Immature natural killer cell (primary cell): ENCODE measurements at regions not wholly inside any gene's neighbourhood (a gene's known extent, or its start where the extent isn't known, plus 50 kb on each side); places are given as distances from the start of the nearest gene placed in this dataset.
A peak's percentile ranks its signal among the peaks of the same experiment; 100 is the strongest.

Experiments
- DNase-seq, 3 donors: peaks; one replicate each; pipeline ENCODE4 v3.0.0; 2022; ENCODE audit warnings: mixed read lengths in 1 of 3
- H3K27ac Mint-ChIP-seq, 6 donors: one replicate each; pipeline ENCODE4 v1.8.0; 2020; ENCODE audit warnings: mixed read lengths in 6 of 6, mild to moderate bottlenecking in 5 of 6, inconsistent platforms in 4 of 6, moderate library complexity in 3 of 6
- H3K27me3 Mint-ChIP-seq, 3 donors: one replicate each; pipeline ENCODE4 v1.8.0; 2020 to 2021; ENCODE audit warnings: low read depth in 3 of 3, mild to moderate bottlenecking in 3 of 3, mixed read lengths in 3 of 3, moderate library complexity in 3 of 3, inconsistent platforms in 1 of 3
- H3K36me3 Mint-ChIP-seq, 3 donors: one replicate each; pipeline ENCODE4 v1.8.0; 2020; ENCODE audit warnings: mixed read lengths in 3 of 3, inconsistent platforms in 2 of 3, mild to moderate bottlenecking in 2 of 3
- H3K4me1 Mint-ChIP-seq, 2 donors: one replicate each; pipeline ENCODE4 v1.8.0; 2020; ENCODE audit warnings: inconsistent platforms in 2 of 2, mild to moderate bottlenecking in 2 of 2, mixed read lengths in 2 of 2, moderate library complexity in 1 of 2
- H3K4me3 Mint-ChIP-seq, 5 donors: one replicate each; pipeline ENCODE4 v1.8.0; 2020; ENCODE audit warnings: mild to moderate bottlenecking in 5 of 5, mixed read lengths in 5 of 5, inconsistent platforms in 3 of 5, moderate library complexity in 3 of 5
- H3K9me3 Mint-ChIP-seq, 6 donors: one replicate each; pipeline ENCODE4 v1.8.0; 2020; ENCODE audit warnings: mild to moderate bottlenecking in 6 of 6, mixed read lengths in 6 of 6, inconsistent platforms in 4 of 6, moderate library complexity in 3 of 6

DNA sequence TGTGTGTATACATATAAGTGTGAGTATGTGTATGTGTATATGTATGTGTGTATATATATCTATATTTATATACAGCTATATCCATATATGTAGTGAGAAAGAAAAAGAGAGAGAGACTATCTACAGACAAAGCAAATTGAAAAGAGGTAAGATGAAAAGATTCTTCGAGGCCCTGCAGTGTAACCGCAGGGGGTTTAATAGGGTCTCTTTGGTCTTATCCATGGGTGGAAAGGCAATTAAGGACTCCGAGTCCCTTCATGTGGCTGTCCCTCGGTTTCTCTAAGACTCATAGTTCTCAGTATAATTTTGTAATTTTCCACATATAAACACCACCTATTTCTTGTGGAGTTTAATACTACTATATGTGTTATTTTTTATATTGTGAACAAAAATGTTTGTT, 50.6 kb upstream of the JAZF1 start:
- DNase-seq: no peak
- Mint-ChIP-seq H3K9me3 (no peaks in the 10 kb centered on the region), H3K27me3 (peaks cover 0 to 4% (median 3%) of the 10 kb centered on the region in 3 donors), H3K4me1 (peaks cover 9 to 18% of the 10 kb centered on the region in 2 donors), H3K27ac (no peak overlapping the region), H3K36me3 (no peaks in the 10 kb centered on the region), H3K4me3 (no peak overlapping the region)

DNA sequence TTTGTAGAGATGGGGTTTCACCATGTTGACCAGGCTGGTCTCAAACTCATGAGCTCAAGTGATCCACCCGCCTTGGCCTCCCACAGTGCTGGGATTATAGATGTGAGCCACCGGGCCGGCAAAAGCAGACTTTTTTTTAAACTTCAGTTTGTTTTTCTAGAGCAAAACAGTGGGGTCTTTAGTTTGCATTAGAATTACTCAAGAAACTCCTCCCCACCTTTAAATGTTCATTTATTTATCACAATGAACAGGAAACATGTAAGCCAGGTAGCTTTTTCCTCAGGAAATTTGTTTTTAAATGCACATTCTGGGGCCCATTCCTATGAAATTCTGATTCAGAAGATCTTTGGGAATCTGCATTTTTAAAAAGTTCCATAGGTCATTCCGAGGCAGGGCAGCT, 56.0 kb upstream of the JAZF1 start:
- Mint-ChIP-seq H3K4me1 (peaks cover 17 to 31% of the 10 kb centered on the region in 2 donors), H3K4me3 (no peak overlapping the region), H3K9me3 (no peaks in the 10 kb centered on the region), H3K27me3 (peaks cover 0 to 4% (median 3%) of the 10 kb centered on the region in 3 donors), H3K36me3 (peaks cover 0 to 4% (median 4%) of the 10 kb centered on the region in 3 donors), H3K27ac (no peak overlapping the region)
- no peak for DNase-seq

DNA sequence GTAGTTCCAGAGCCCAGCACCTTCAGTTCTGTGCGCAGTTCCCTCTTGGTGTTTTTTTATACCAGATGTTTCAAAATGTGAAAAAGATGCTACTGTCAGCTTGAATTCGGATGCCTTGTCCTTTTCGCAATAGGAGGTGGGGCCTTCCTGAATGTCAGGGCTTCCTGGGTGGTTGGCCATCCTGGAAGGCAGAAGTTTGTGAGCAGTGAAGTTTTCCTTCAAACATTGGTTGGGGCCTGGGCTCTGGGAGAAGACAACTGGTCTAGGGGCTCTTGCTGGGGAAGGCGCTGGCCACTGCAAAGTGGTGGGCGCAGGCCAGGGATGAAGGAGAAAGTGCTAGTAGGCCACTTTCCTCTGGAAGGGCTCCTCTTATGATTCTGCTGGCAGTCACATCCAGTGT, 56.8 kb upstream of the JAZF1 start:
- peaks cover 0 to 4% (median 3%) of the 10 kb centered on the region in 3 donors for H3K27me3 Mint-ChIP-seq
- peaks cover 0 to 4% (median 4%) of the 10 kb centered on the region in 3 donors for H3K36me3 Mint-ChIP-seq
- H3K4me1 Mint-ChIP-seq: peaks cover 17 to 31% of the 10 kb centered on the region in 2 donors
- no peak overlapping the region for H3K4me3 Mint-ChIP-seq
- no peaks in the 10 kb centered on the region for H3K9me3 Mint-ChIP-seq
- DNase-seq: no peak
- H3K27ac Mint-ChIP-seq: no peak overlapping the region

DNA sequence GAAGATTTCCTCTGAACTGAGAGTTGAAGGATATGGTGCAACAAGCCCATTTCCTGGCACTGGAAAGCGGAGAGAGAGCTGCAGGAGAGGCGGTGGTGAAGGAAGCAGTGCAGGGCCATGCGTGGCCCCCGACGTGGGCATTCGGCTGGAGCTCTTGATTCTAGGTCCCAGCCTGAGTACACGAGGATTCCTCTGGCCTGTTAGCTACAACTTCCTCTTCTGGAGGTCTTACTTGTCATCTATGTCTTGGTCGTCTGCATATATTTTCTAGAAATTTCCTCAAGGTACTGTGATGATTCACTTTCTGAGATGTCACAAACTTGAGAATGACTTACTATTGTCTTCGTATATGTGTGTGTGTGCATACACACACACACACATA, 59.2 kb upstream of the JAZF1 start:
- Mint-ChIP-seq H3K9me3 (no peaks in the 10 kb centered on the region), H3K27me3 (peaks cover 0 to 6% (median 3%) of the 10 kb centered on the region in 3 donors), H3K27ac (peak overlapping the region in 4 of 6 donors; percentile 31 to 45 (median 40)), H3K36me3 (peaks cover 0 to 4% (median 4%) of the 10 kb centered on the region in 3 donors), H3K4me3 (peak overlapping the region in 2 of 5 donors; percentile 6 to 15), H3K4me1 (peaks cover 8 to 13% of the 10 kb centered on the region in 2 donors)
- DNase-seq: no peak

DNA sequence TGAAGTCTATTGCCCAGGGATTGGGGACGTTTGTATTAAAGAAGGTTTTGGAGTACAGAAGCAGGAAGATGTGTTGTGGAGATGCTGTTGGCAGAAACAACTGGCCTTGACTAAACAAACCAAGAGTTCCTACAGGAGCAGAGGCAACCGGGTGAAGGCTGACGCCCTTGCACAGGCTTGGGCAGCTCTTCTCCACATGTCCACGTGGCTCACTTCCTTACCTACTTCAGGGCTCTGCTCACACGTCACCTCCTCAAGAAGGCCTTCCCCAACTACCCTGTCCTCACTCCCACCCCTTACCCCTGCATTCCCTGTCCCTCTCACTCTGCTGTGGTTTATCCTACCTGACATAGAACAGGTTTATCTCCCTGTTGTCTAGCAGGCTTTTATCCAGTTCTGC, 59.9 kb upstream of the JAZF1 start:
- no peak overlapping the region for H3K4me3 Mint-ChIP-seq
- no peak overlapping the region for H3K27ac Mint-ChIP-seq
- H3K27me3 Mint-ChIP-seq: peaks cover 0 to 5% (median 1%) of the 10 kb centered on the region in 3 donors
- peaks cover 8 to 13% of the 10 kb centered on the region in 2 donors for H3K4me1 Mint-ChIP-seq
- H3K9me3 Mint-ChIP-seq: no peaks in the 10 kb centered on the region
- no peak for DNase-seq
- H3K36me3 Mint-ChIP-seq: peaks cover 0 to 4% (median 4%) of the 10 kb centered on the region in 3 donors

DNA sequence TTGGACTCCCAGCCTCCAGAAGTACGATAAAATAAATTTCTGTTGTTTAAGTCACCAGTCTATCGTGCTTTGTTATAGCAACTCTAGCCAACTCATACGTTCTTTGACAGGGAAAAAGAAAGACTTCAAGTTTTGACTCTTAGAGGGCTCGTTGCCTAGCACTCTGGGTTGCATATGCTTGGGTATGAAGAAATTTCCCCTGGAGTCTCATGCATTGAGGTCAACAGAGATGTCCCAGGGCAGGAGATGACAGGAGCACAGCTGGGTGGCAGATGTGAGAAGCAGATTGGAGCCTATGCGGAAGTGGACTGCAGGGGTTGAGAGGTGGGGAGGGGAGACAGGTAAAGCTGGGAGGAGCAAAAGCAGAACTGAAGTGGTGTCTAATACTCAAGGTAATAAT, 63.3 kb upstream of the JAZF1 start:
- Mint-ChIP-seq H3K4me1 (peaks cover 8 to 13% of the 10 kb centered on the region in 2 donors), H3K9me3 (peaks cover 0 to 3% (median 0%) of the 10 kb centered on the region in 6 donors), H3K36me3 (peaks cover 0 to 3% (median 0%) of the 10 kb centered on the region in 3 donors), H3K27me3 (peaks cover 0 to 3% (median 0%) of the 10 kb centered on the region in 3 donors), H3K4me3 (no peak overlapping the region), H3K27ac (no peak overlapping the region)
- DNase-seq: no peak

DNA sequence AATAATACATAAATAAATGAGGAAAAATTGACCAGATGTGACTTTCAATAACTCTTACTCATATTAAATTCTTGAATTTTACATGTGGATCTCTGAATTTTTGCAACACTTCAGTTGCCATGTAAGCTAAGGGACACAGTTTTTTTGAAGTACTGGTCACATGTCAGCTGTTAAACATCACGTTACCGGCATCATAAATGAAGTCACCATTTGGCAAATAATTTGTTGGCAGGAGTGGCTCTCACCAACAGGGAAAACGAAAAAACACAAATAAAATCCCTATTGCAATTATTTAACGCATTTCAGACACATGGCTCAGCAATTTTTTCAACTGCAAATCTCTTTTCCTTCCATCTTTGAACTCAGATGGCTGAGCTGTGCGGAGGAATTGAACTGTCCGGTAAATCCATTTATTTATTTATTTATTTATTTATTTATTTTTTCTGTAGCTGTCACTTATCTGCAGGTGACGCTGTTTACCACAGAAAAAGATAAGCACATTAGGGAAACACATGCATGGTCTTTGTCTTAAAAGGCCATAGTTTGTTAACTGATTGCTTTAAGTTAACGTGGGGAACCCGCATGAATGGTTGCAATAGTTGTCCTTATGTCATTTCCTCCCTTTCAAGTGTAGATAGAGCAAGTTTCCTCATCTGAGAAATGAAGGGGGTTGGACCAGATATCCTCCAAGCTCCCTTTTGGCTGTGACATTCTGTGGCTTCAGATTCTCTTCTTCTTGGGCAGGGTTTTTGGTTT, 64.7 kb upstream of the JAZF1 start:
- peaks cover 0 to 4% (median 0%) of the 10 kb centered on the region in 6 donors for H3K9me3 Mint-ChIP-seq
- peaks cover 0 to 6% (median 0%) of the 10 kb centered on the region in 3 donors for H3K36me3 Mint-ChIP-seq
- no peaks in the 10 kb centered on the region for H3K4me1 Mint-ChIP-seq
- no peak overlapping the region for H3K4me3 Mint-ChIP-seq
- no peak for DNase-seq
- peaks cover 0 to 3% (median 0%) of the 10 kb centered on the region in 3 donors for H3K27me3 Mint-ChIP-seq
- no peak overlapping the region for H3K27ac Mint-ChIP-seq

DNA sequence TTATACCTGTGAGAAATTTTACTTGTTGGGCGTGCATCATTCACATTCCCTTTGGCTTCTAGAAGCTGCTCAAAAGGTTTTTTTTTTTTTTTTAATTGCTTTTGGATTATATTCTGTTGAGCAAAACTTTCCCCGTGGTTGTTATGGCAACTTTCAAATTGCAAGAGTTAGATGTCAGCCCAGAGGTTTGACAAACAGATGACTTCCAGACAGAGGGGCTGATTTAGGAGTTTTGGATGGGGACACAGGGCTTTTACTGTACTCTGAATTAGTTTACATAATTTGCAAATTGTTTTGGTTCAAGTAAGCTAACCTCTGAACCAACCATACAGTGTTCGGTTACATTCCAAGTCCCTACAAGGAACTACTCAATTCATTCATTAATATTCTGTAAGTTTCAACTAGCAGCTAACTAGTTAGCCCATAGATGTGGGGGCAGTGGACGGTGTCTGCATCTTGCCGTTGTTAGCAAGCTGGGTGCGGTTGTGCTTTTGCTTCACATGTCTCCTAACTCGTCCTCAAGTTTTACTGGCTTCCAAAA, 66.4 kb upstream of the JAZF1 start:
- Mint-ChIP-seq H3K27me3 (peaks cover 0 to 3% (median 2%) of the 10 kb centered on the region in 3 donors), H3K36me3 (peaks cover 0 to 6% (median 0%) of the 10 kb centered on the region in 3 donors), H3K9me3 (peaks cover 0 to 4% (median 0%) of the 10 kb centered on the region in 6 donors), H3K4me1 (no peaks in the 10 kb centered on the region), H3K4me3 (no peak overlapping the region), H3K27ac (no peak overlapping the region)
- no peak for DNase-seq

DNA sequence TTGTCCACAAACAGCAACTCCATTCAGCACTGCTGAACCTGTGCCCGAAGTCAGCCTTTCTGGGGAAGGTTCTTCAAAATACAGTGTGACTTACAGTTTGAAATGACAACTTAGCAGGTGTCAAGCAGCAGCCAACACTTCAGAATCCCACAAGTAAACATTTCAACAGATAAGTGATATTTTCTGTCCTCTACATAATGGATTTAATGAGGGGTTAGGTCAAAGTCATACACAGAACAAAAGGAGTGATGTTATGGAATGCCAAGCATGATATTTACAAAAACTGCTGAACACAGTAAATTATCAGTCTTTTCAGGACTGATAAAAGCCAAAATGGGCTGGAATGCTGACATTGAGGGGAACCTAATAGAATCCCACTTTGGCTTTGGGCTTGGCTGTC, 77.6 kb upstream of the JAZF1 start:
- Mint-ChIP-seq H3K36me3 (no peaks in the 10 kb centered on the region), H3K4me3 (peak overlapping the region in 1 of 5 donors; percentile 31), H3K4me1 (peaks cover 6 to 16% of the 10 kb centered on the region in 2 donors), H3K9me3 (no peaks in the 10 kb centered on the region), H3K27me3 (peaks cover 2 to 4% (median 2%) of the 10 kb centered on the region in 3 donors), H3K27ac (no peak overlapping the region)
- no peak for DNase-seq

DNA sequence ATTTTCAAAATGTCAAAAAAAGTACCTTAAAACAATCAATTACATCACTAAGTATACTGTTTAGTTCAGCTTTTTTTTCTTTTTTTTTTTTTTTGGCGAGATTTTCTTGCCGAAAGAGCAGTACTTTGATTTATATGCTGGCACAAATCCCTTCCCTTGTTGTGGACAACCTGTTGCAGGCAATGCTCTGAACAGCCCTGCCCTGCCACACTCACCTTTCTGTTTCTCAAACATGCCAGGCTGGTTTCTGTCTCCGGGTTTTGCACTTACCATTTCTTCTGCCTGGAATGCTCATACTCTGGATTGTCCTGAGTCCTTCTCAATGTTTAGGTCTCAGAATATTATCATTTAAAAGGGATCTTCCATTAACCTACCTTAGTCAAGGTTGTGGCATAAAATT, 80.4 kb upstream of the JAZF1 start:
- H3K36me3 Mint-ChIP-seq: no peaks in the 10 kb centered on the region
- no peaks in the 10 kb centered on the region for H3K9me3 Mint-ChIP-seq
- H3K27me3 Mint-ChIP-seq: peaks cover 0 to 3% (median 2%) of the 10 kb centered on the region in 3 donors
- H3K27ac Mint-ChIP-seq: no peak overlapping the region
- H3K4me3 Mint-ChIP-seq: no peak overlapping the region
- H3K4me1 Mint-ChIP-seq: peaks cover 20 to 36% of the 10 kb centered on the region in 2 donors
- DNase-seq: no peak

DNA sequence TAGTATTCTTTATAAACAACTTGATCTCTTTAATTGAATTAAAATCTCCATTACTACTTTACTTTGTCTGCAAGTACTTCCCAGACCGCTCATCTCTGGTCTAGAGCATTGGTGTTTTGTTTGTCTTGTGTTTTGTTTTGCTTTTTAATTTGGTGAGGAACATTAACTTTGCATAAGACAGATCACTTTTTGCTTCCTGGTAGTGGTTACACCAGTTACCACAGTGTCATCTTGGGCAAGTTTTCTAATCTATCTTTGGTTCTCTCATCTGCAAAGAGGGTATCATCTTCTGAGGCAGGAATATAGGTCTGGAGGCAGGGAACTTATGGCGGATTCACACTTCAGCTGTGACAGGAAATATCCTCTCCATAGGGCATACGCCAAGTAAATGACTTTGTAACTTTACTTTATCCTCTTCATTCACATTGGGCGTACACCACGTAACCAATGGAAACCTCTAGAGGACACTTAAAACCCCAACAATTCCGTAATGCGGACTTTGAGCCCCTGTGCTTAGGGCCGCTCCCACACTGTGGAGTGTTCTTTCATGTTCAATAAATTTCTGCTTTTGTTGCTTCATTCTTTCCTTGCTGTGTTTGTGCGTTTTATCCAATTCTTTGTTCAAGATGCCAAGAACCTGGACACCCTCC, 83.2 kb upstream of the JAZF1 start:
- Mint-ChIP-seq H3K27ac (peak overlapping the region; percentile 2 to 71 (median 44)), H3K4me3 (peak overlapping the region; percentile 1 to 55 (median 5)), H3K9me3 (no peaks in the 10 kb centered on the region), H3K27me3 (peaks cover 0 to 2% (median 1%) of the 10 kb centered on the region in 3 donors), H3K4me1 (peaks cover 26 to 46% of the 10 kb centered on the region in 2 donors), H3K36me3 (no peaks in the 10 kb centered on the region)
- peak; percentile 18 to 29 (median 22) for DNase-seq

DNA sequence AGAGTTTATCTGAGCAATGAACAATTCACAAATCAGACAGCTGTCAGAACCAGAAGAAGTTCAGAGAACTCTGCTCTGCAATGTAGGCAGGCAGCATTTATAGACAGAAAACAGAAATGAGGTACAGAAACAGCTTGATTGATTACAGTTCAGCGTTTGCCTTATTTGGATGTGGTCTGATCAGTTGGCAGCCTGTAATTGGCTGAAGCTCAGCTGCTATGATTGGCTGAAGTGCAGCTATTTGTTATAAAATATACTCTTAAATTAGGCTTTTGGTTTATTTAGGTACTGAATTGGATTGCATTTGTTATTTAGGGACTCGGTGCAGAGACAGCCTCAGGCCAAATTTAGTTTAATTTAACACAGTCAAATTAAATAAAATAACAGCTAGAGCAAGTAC, 85.8 kb upstream of the JAZF1 start:
- peak overlapping the region in 1 of 5 donors; percentile 30 for H3K4me3 Mint-ChIP-seq

DNA sequence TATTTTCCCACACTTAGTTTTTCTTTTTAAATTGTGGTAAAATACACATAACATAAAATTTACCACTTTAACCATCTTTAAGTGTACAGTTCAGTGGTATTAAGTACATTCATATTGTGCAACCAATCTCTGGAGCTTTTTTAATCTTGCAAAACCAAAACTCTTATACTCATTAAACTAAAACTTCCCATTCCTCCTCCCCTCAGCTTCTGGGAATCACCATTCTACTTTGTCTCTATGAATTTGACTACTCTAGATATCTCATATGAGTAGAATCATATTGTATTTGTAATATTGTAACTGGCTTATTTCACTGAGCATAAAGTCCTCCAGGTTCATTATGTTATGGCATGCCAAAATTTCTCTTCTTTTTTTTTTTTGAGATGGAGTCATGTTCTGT, 86.4 kb upstream of the JAZF1 start:
- Mint-ChIP-seq H3K9me3 (no peaks in the 10 kb centered on the region), H3K27me3 (peaks cover 0 to 3% (median 2%) of the 10 kb centered on the region in 3 donors), H3K4me1 (peaks cover 28 to 62% of the 10 kb centered on the region in 2 donors), H3K36me3 (no peaks in the 10 kb centered on the region), H3K4me3 (peak overlapping the region in 1 of 5 donors; percentile 30), H3K27ac (no peak overlapping the region)
- peak in 1 of 3 donors; percentile 6 for DNase-seq

More for the DNA sequence above, 85.8 kb upstream of the JAZF1 start:
- H3K27me3 Mint-ChIP-seq: peaks cover 0 to 2% (median 2%) of the 10 kb centered on the region in 3 donors
- no peaks in the 10 kb centered on the region for H3K36me3 Mint-ChIP-seq
- no peaks in the 10 kb centered on the region for H3K9me3 Mint-ChIP-seq
- H3K4me1 Mint-ChIP-seq: peaks cover 28 to 60% of the 10 kb centered on the region in 2 donors
- no peak overlapping the region for H3K27ac Mint-ChIP-seq
- DNase-seq: no peak
